Endothelial cell of hepatic sinusoid (primary cell): ENCODE measurements at regions not wholly inside any gene's neighbourhood (a gene's known extent, or its start where the extent isn't known, plus 50 kb on each side); places are given as distances from the start of the nearest gene placed in this dataset.

Experiments used
- in situ Hi-C: cut with HindIII; loops from 2 replicates; pipeline ENCODE4 v1.10.0; 2017; ENCODE audit warnings: low sequenced_read_pairs

- in situ Hi-C loops, result no loop called here
Measured at GRCh38 chr12:60832290-60832689, 1236.5 kb downstream of the SLC16A7 start.

GRCh38 chr12:60834372-60834771 is 1238.5 kb downstream of the SLC16A7 start:
- in situ Hi-C loops, result no loop called here

- in situ Hi-C loops, result no loop called here
Measured at GRCh38 chr12:60834806-60835205, 1239.0 kb downstream of the SLC16A7 start.

GRCh38 chr12:60836651-60837050 is 1240.8 kb downstream of the SLC16A7 start:
- in situ Hi-C loops, result no loop called here

- in situ Hi-C loops, result no loop called here
Measured at GRCh38 chr12:60842181-60842580, 1246.4 kb downstream of the SLC16A7 start.

GRCh38 chr12:60844101-60844500 is 1248.3 kb downstream of the SLC16A7 start:
- in situ Hi-C loops, result no loop called here

- in situ Hi-C loops, result no loop called here
Measured at GRCh38 chr12:60844875-60845274, 1249.0 kb downstream of the SLC16A7 start.

DNA sequence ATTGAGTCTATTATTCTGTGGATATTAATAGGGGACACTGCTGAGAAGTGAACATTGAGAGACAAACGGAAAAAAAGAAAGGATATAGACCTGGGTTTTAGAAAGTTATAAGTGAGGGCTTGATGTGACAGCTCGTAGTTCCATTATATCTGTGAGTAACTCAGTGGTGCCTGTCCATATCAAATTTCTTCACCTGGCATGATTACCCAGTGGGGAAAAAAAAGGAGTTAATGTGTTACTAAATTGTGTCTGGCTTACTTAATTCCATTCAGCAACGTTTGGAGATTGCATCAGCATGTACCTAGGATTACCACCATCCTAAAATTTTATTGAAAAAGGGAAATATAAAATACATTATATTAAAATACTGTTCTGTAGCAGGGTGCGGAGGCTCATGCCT is 1249.9 kb downstream of the SLC16A7 start:
- in situ Hi-C loops, result no loop called here

GRCh38 chr12:60847281-60847680 is 1251.5 kb downstream of the SLC16A7 start:
- in situ Hi-C loops, result no loop called here

DNA sequence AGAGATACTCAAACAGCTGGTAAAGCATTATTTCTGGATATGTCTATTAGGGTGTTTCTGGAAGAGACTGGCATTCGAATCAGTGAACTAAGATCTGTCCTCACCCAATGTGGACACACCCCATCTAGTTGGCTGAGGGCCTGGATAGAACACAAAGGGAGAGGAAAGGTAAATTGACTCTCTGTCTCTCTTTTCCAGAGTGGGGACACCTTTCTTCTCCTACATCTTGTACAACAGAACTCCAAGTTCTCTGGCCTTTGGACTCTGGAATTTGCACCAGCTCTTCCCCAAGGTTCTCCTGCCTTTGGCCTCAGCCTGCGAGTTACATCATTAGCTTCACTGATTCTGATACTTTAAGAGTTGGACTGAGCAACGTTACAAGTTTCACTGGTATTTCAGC is 1253.9 kb downstream of the SLC16A7 start:
- in situ Hi-C loops, result loop anchor here (5.0 kb wide), 1 partner anchor 42 kb away; no protein-coding TSS in a partner anchor

DNA sequence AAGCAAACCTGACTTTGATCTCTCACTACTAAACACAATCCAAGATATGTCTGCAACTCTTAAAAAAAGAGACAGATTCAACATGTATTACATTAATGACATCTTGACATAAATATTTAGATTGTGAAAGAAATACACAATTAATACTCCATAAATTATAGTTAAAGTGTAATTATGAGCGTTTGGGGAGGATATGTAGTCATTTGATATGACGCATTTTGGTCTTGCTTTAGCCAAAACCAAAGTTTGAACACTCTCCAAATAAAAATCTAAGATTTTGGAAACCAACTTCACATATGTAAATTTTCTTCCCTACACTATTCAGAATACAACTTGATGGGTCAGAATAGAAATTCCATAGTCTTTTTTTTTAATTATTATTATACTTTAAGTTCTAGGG is 1257.6 kb downstream of the SLC16A7 start:
- in situ Hi-C loops, result loop anchor here (5.0 kb wide), 1 partner anchor 46 kb away; no protein-coding TSS in a partner anchor

GRCh38 chr12:60863421-60863820 is 1267.6 kb downstream of the SLC16A7 start:
- in situ Hi-C loops, result no loop called here

- in situ Hi-C loops, result no loop called here
Measured at GRCh38 chr12:60872219-60872618, 1276.4 kb downstream of the SLC16A7 start.

GRCh38 chr12:60872850-60873713 is 1277.3 kb downstream of the SLC16A7 start:
- in situ Hi-C loops, result no loop called here

DNA sequence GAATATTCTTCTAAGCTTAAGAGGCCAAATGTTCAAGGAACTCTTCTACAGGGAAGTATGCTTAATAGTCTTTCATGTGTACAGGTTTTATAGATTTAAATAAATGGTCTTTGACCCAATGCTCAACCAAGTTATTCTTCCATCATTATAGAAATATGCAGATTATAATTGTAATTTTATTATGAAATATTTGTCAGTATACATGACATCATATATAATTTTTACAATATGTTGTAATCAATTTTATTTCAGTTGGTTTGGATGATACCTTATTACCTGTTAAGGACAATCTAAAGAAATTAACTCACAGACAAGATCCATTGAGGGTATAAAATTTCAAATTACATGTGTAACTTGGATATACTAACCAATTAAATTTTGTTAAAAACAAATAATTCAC is 1278.3 kb downstream of the SLC16A7 start:
- in situ Hi-C loops, result no loop called here

DNA sequence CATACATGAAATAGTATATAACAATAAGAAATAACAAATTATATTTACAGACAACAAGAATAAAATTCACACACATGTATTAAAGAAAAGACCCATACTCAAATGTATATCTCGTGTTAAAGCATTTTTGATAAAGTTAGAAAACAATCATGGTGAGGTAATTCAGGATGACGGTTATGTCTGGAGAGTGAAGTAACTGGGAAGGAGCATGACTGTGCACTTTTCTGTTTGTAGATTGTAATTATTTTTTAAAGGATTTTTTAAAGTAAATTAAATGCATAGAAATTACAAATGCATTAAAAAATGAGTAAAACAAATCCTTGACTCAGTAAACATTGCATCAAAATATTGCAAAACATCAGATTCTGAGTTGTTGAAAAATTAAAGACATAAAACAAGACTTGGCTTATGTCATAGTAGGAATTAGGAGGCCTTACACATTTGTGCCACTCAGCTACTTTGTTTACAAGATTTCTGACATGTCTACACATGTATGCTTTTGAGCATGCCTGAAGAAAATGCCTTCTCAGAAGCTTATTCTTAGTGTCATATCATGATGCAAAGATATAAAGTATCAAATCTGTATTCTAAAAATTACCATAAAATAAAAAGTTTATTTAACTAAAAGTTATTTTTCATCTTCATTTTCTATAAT is 1325.1 kb downstream of the SLC16A7 start:
- in situ Hi-C loops, result no loop called here

GRCh38 chr12:60921541-60921940 is 1325.7 kb downstream of the SLC16A7 start:
- in situ Hi-C loops, result no loop called here

DNA sequence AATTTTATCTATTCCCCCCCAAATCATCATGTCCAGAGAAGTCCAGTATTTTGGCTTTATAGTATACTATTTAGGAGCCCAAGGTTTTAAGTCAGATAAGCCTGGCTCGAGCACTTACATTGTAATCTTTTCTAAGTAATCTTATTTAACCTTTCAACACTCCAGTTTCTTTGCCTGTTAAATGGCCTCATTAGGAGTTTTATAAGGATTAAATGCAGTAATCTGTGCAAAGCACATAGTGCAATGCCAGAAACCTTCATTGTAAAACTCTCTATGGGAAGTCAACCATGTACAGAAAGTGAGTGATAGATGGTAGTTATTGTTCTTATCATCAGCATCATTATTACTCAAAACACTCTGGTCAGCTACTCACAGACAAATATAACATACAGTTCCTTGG is 1330.4 kb downstream of the SLC16A7 start:
- in situ Hi-C loops, result no loop called here

DNA sequence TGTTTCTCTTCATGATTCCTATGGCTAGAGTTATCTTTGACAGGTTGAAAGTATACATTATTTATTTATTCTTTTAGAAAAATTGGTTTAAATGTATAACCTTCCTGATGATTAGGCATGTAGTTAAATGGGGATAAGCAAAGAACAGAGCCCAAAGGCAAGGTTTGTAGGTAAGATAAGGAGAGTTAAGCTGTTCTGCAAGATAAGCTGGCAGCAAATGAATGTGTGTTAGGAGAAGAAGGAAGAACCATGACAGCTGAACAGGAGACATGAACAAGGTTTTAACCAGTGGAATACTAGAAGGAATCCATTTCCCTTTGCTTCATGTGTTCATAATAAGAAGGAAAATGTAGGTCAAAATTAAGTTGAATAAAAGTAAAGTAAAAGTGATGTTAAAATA is 1330.1 kb upstream of the USP15 start:
- in situ Hi-C loops, result no loop called here

DNA sequence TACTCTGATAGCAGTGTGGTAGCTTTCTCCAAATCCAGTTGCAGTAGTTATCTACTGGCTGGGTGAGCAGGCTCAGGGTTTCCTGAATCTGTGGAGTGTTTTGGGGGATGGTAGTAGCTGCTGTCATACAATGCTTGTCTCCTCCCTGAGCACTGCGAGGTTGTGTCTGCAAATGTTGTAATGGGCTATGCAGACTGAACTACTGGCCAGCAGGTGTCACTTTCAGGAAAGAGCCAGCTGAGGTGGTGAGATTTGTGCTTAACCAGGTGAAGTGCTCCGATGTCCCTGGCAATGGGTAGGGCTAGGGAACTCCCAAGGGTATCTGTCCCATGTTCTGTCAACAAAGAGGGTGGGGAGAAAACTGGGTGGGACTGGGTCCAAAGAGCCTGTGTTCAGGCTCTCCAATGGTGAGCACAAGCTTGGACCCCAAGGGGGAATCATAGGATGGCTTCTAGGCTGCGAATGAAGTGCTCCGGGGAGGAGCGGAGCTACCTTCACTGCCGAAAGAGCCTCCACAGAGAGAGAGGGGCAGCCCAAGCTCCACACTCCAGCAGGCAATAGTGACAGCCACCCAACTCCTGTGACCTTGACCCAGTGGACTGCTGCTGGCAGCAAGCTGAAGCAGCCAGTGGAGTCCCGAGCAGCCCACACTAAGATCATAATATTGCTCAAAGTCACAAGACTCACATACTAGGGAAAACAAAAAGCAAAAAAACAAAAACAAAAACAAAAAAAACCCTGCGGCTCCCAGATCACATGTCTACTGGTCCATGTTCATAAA is 1324.0 kb upstream of the USP15 start:
- in situ Hi-C loops, result no loop called here

GRCh38 chr12:60947533-60947932 is 1312.7 kb upstream of the USP15 start:
- in situ Hi-C loops, result no loop called here
